ENCODE measurements at regions not wholly inside any gene's neighbourhood (a gene's known extent, or its start where the extent isn't known, plus 50 kb on each side); places are given as distances from the start of the nearest gene placed in this dataset.

DNA sequence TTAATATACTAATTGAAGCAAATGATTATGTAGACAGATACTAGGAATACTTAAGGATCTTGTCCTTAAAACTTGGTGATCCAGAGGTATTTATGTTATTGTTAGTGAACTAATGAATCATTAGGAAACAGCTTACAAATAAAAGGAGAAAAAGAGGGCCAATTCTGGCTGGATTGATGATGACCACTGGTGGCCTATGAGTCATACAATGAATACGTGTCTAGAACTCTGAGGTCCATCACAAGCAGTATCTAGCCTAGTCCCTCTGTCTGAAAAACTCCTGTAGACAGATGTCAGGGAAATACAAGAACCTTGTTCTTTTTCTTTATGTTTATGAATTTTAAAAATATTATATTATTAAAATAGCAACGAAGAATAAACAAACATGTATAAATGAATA lies 51.7 kb upstream of the RTL1 start:
- DNase-seq = no peak
- Histone ChIP-seq H2AFZ (ENCODE audit: low read length) (no peak overlapping the region), H3K4me2 (ENCODE audit: low read depth, low read length) (no peak overlapping the region), H3K36me3 (replicated peaks; ENCODE audit: insufficient read depth, low read length) (no peaks in the 10 kb centered on the region), H3K9ac (ENCODE audit: low read length) (no peak overlapping the region), H3K4me3 (ENCODE audit: low read length) (no peak overlapping the region), H3K9me2 (replicated peaks; ENCODE audit: insufficient read depth, low read length) (no peaks in the 10 kb centered on the region), H3K79me2 (ENCODE audit: low read length) (no peaks in the 10 kb centered on the region), H3K27me3 (replicated peaks; ENCODE audit: insufficient read depth, low read length) (no peaks in the 10 kb centered on the region), H3K4me1 (ENCODE audit: low read length) (no peaks in the 10 kb centered on the region), H3K27ac (ENCODE audit: low read length) (no peak overlapping the region), H3K9me3 (replicated peaks; ENCODE audit: insufficient read depth, low read length) (no peaks in the 10 kb centered on the region), H4K20me1 (ENCODE audit: insufficient read depth, low read length) (no peaks in the 10 kb centered on the region), H3F3A (ENCODE audit: insufficient read depth, low read length) (no peaks in the 10 kb centered on the region)
- TF ChIP-seq, protein P1, sequence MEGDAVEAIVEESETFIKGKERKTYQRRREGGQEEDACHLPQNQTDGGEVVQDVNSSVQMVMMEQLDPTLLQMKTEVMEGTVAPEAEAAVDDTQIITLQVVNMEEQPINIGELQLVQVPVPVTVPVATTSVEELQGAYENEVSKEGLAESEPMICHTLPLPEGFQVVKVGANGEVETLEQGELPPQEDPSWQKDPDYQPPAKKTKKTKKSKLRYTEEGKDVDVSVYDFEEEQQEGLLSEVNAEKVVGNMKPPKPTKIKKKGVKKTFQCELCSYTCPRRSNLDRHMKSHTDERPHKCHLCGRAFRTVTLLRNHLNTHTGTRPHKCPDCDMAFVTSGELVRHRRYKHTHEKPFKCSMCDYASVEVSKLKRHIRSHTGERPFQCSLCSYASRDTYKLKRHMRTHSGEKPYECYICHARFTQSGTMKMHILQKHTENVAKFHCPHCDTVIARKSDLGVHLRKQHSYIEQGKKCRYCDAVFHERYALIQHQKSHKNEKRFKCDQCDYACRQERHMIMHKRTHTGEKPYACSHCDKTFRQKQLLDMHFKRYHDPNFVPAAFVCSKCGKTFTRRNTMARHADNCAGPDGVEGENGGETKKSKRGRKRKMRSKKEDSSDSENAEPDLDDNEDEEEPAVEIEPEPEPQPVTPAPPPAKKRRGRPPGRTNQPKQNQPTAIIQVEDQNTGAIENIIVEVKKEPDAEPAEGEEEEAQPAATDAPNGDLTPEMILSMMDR (IDR thresholded peaks at IDR 0.05; ENCODE audit: low read length) = no peak
- TF ChIP-seq EZH2 (optimal IDR thresholded peaks at IDR 0.05; ENCODE audit: low read depth, low read length) (no peak), EZH2phosphoT487 (IDR thresholded peaks at IDR 0.05; ENCODE audit: low read length) (no peak)

DNA sequence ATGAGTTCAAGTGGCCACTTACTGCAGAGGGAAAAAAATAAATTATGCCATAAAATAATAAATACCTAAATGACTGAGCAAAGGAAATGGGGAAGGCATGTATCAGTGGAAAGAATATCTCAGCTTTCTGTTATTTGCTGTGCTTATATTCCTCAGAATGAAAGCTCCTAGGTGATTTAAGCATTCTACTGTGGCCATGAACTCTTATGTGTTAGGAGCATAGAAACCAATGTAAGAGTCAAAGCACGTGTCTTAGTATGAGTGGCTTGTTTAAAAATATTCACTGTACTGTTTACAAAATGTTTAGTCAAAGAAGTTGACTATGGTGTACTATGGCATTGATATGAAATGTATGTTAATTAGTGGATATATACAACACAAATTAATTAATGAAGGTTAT lies 59.0 kb upstream of the RTL1 start:
- Histone ChIP-seq H3K27ac (ENCODE audit: low read length) (no peak overlapping the region), H4K20me1 (ENCODE audit: insufficient read depth, low read length) (no peaks in the 10 kb centered on the region), H3K4me1 (ENCODE audit: low read length) (no peaks in the 10 kb centered on the region), H3K9me2 (replicated peaks; ENCODE audit: insufficient read depth, low read length) (no peaks in the 10 kb centered on the region), H2AFZ (ENCODE audit: low read length) (no peak overlapping the region), H3K9me3 (replicated peaks; ENCODE audit: insufficient read depth, low read length) (no peaks in the 10 kb centered on the region), H3F3A (ENCODE audit: insufficient read depth, low read length) (no peaks in the 10 kb centered on the region), H3K27me3 (replicated peaks; ENCODE audit: insufficient read depth, low read length) (no peaks in the 10 kb centered on the region), H3K36me3 (replicated peaks; ENCODE audit: insufficient read depth, low read length) (no peaks in the 10 kb centered on the region), H3K9ac (ENCODE audit: low read length) (no peak overlapping the region), H3K79me2 (ENCODE audit: low read length) (no peaks in the 10 kb centered on the region), H3K4me2 (ENCODE audit: low read depth, low read length) (no peak overlapping the region), H3K4me3 (ENCODE audit: low read length) (no peak overlapping the region)
- DNase-seq = no peak
- TF ChIP-seq EZH2phosphoT487 (IDR thresholded peaks at IDR 0.05; ENCODE audit: low read length) (no peak), EZH2 (optimal IDR thresholded peaks at IDR 0.05; ENCODE audit: low read depth, low read length) (no peak)
- TF ChIP-seq, protein P1 (IDR thresholded peaks at IDR 0.05; ENCODE audit: low read length) = no peak

DNA sequence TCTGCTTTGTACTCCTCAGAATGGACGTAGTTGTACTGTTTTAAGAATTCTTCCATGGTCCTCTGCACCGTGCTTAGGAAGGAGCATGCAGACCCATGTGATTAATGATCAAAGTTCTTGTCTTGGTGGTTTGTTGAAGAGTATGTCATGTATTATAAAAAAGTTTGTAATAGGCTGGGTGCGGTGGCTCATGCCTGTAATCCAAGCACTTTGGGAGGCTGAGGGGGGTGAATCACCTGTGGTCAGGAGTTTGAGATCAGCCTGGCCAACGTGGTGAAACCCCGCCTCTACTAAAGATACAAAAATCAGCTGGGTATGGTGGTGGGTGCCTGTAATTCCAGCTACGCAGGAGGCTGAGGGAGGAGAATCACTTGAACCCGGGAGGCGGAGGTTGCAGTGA lies 61.8 kb upstream of the RTL1 start:
- Histone ChIP-seq H3K27me3 (replicated peaks; ENCODE audit: insufficient read depth, low read length) (no peaks in the 10 kb centered on the region), H2AFZ (ENCODE audit: low read length) (no peak overlapping the region), H3K27ac (ENCODE audit: low read length) (no peak overlapping the region), H3K9me2 (replicated peaks; ENCODE audit: insufficient read depth, low read length) (no peaks in the 10 kb centered on the region), H3K4me2 (ENCODE audit: low read depth, low read length) (no peak overlapping the region), H3K79me2 (ENCODE audit: low read length) (no peaks in the 10 kb centered on the region), H3K36me3 (replicated peaks; ENCODE audit: insufficient read depth, low read length) (no peaks in the 10 kb centered on the region), H3K4me1 (ENCODE audit: low read length) (no peaks in the 10 kb centered on the region), H4K20me1 (ENCODE audit: insufficient read depth, low read length) (no peaks in the 10 kb centered on the region), H3K9ac (ENCODE audit: low read length) (no peak overlapping the region), H3K4me3 (ENCODE audit: low read length) (no peak overlapping the region), H3F3A (ENCODE audit: insufficient read depth, low read length) (no peaks in the 10 kb centered on the region), H3K9me3 (replicated peaks; ENCODE audit: insufficient read depth, low read length) (no peaks in the 10 kb centered on the region)
- DNase-seq = no peak
- TF ChIP-seq, protein P1 (IDR thresholded peaks at IDR 0.05; ENCODE audit: low read length) = no peak
- TF ChIP-seq EZH2 (optimal IDR thresholded peaks at IDR 0.05; ENCODE audit: low read depth, low read length) = no peak
- no peak for TF ChIP-seq EZH2phosphoT487 (IDR thresholded peaks at IDR 0.05; ENCODE audit: low read length)

Measured in MM.1S (cell line).